Fibroblast of skin of right biceps (primary cell): ENCODE measurements at regions not wholly inside any gene's neighbourhood (a gene's known extent, or its start where the extent isn't known, plus 50 kb on each side); places are given as distances from the start of the nearest gene placed in this dataset.

ENCODE experiments used
- DNase-seq: peaks from one replicate; pipeline ENCODE4 v3.0.0-alpha.2; 2013

GRCh38 chr10:130757821-130758489 lies 553.6 kb downstream of the TCERG1L start:
- DNase-seq = no peak

- no peak for DNase-seq
Measured at GRCh38 chr10:130758529-130758928, 553.0 kb downstream of the TCERG1L start.

GRCh38 chr10:130761032-130761575 lies 550.4 kb downstream of the TCERG1L start:
- DNase-seq = no peak

GRCh38 chr10:130761788-130762301 lies 549.7 kb downstream of the TCERG1L start:
- DNase-seq = no peak

GRCh38 chr10:130762491-130762890 lies 549.0 kb downstream of the TCERG1L start:
- no peak for DNase-seq

GRCh38 chr10:130763071-130763470 lies 548.5 kb downstream of the TCERG1L start:
- DNase-seq = no peak

GRCh38 chr10:130763491-130763890 lies 548.0 kb downstream of the TCERG1L start:
- no peak for DNase-seq

GRCh38 chr10:130764651-130765050 lies 546.9 kb downstream of the TCERG1L start:
- no peak for DNase-seq

GRCh38 chr10:130766071-130766470 lies 545.5 kb downstream of the TCERG1L start:
- no peak for DNase-seq

GRCh38 chr10:130767116-130767730 lies 544.3 kb downstream of the TCERG1L start:
- DNase-seq = no peak

- no peak for DNase-seq
Measured at GRCh38 chr10:130769146-130770017, 542.1 kb downstream of the TCERG1L start.

GRCh38 chr10:130770018-130770630 lies 541.4 kb downstream of the TCERG1L start:
- DNase-seq = no peak

- DNase-seq = no peak
Measured at GRCh38 chr10:130771491-130771946, 540.0 kb downstream of the TCERG1L start.

GRCh38 chr10:130772056-130772455 lies 539.5 kb downstream of the TCERG1L start:
- no peak for DNase-seq

GRCh38 chr10:130772676-130773075 lies 538.8 kb downstream of the TCERG1L start:
- DNase-seq = no peak

GRCh38 chr10:130773941-130774340 lies 537.6 kb downstream of the TCERG1L start:
- no peak for DNase-seq

- DNase-seq = no peak
Measured at GRCh38 chr10:130774871-130775270, 536.6 kb downstream of the TCERG1L start.

GRCh38 chr10:130775311-130775710 lies 536.2 kb downstream of the TCERG1L start:
- no peak for DNase-seq

GRCh38 chr10:130776724-130777123 lies 534.8 kb downstream of the TCERG1L start:
- no peak for DNase-seq

GRCh38 chr10:130777507-130778165 lies 533.9 kb downstream of the TCERG1L start:
- no peak for DNase-seq

GRCh38 chr10:130778166-130778545 lies 533.4 kb downstream of the TCERG1L start:
- no peak for DNase-seq

- no peak for DNase-seq
Measured at GRCh38 chr10:130780763-130781162, 530.8 kb downstream of the TCERG1L start.
